ENCODE measurements at regions not wholly inside any gene's neighbourhood (a gene's known extent, or its start where the extent isn't known, plus 50 kb on each side); places are given as distances from the start of the nearest gene placed in this dataset.

- no peak for TF ChIP-seq EZH2phosphoT487 (IDR thresholded peaks at IDR 0.05; ENCODE audit: low read length)
- no peak for TF ChIP-seq CTCF (IDR thresholded peaks at IDR 0.05; ENCODE audit: low read length)
- TF ChIP-seq EZH2 (optimal IDR thresholded peaks at IDR 0.05; ENCODE audit: low read depth, low read length), result no peak
These were observed 152.5 kb downstream of the MACROH2A1 start for GRCh38 chr5:135246605-135246922.
